SU-DHL-6 (cell line): ENCODE measurements at regions not wholly inside any gene's neighbourhood (a gene's known extent, or its start where the extent isn't known, plus 50 kb on each side); places are given as distances from the start of the nearest gene placed in this dataset.

Source experiments
- H2AFZ ChIP-seq: fragments of 200-600 bp; sonication (generic); 2 replicates; pipeline ENCODE4 v1.6.1; 2014; ENCODE audit warnings: low read depth, mild to moderate bottlenecking, moderate library complexity, mixed read lengths, antibody characterized with exemption, low read length; ENCODE audit not compliant: severe bottlenecking
- H3F3A ChIP-seq: fragments of 200-600 bp; shearing (Covaris generic); 2 replicates; pipeline ENCODE4 v1.6.0; 2016; ENCODE audit warnings: antibody characterized with exemption, mild to moderate bottlenecking; ENCODE audit not compliant: insufficient read depth
- H3K27ac ChIP-seq: fragments of 200-600 bp; sonication (generic); 2 replicates; pipeline ENCODE4 v1.5.1; 2016; ENCODE audit warnings: low read depth, mild to moderate bottlenecking, low read length, moderate library complexity, mixed read lengths
- H3K27me3 ChIP-seq: fragments of 200-600 bp; sonication (generic), shearing (Covaris generic); 2 replicates; pipeline ENCODE4 v1.6.0; 2014; ENCODE audit warnings: mild to moderate bottlenecking, low read length
- H3K36me3 ChIP-seq: fragments of 200-600 bp; sonication (generic); 2 replicates; pipeline ENCODE4 v1.6.1; 2014; ENCODE audit warnings: mild to moderate bottlenecking, low read length, mixed read lengths
- H3K4me2 ChIP-seq: fragments of 300-600, 200-600 bp; shearing (Covaris generic), sonication (generic); 2 replicates; pipeline ENCODE4 v1.6.0; 2014; ENCODE audit warnings: low read length, low read depth, mild to moderate bottlenecking; ENCODE audit not compliant: poor library complexity, severe bottlenecking
- H3K4me3 ChIP-seq: fragments of 200-600 bp; sonication (generic); 2 replicates; pipeline ENCODE4 v1.5.1; 2014; ENCODE audit warnings: antibody characterized with exemption, low read length, mild to moderate bottlenecking, mixed read lengths; ENCODE audit not compliant: insufficient read depth, poor library complexity, severe bottlenecking
- H3K79me2 ChIP-seq: fragments of 200-600 bp; sonication (generic); 2 replicates; pipeline ENCODE4 v1.6.1; 2014; ENCODE audit warnings: mild to moderate bottlenecking, low read length, moderate library complexity; ENCODE audit not compliant: insufficient read depth
- H3K9ac ChIP-seq: fragments of 200-600 bp; sonication (generic); 2 replicates; pipeline ENCODE4 v1.7.0; 2014; ENCODE audit warnings: mild to moderate bottlenecking, low read length
- H3K9me2 ChIP-seq: fragments of 200-600 bp; sonication (generic); replicated peaks from 2 replicates; pipeline ENCODE4 v1.6.1; 2014; ENCODE audit warnings: low read length; ENCODE audit not compliant: insufficient read depth
- H3K9me3 ChIP-seq: fragments of 200-600 bp; sonication (generic); 2 replicates; pipeline ENCODE4 v1.6.1; 2014; ENCODE audit warnings: low read length, mixed read lengths; ENCODE audit not compliant: insufficient read depth
- H4K20me1 ChIP-seq: fragments of 200-600 bp; sonication (generic); 2 replicates; pipeline ENCODE4 v1.6.1; 2014; ENCODE audit warnings: low read depth, mild to moderate bottlenecking, antibody characterized with exemption, low read length, moderate library complexity, mixed read lengths
- EZH2phosphoT487 ChIP-seq: fragments of 200-600 bp; sonication (generic), shearing (Covaris generic); conservative IDR thresholded peaks from 2 replicates; pipeline ENCODE4 v1.6.1; 2018; ENCODE audit warnings: mild to moderate bottlenecking, antibody characterized with exemption, low read length, moderate library complexity, mixed read lengths
- TF ChIP-seq, protein P1 (sequence below): fragments of 200-600 bp; sonication (generic); IDR thresholded peaks from one replicate; pipeline ENCODE4 v1.5.1; 2017; ENCODE audit warnings: antibody characterized with exemption, mild to moderate bottlenecking, low read length, moderate library complexity; ENCODE audit not compliant: insufficient read depth, poor library complexity, severe bottlenecking

DNA sequence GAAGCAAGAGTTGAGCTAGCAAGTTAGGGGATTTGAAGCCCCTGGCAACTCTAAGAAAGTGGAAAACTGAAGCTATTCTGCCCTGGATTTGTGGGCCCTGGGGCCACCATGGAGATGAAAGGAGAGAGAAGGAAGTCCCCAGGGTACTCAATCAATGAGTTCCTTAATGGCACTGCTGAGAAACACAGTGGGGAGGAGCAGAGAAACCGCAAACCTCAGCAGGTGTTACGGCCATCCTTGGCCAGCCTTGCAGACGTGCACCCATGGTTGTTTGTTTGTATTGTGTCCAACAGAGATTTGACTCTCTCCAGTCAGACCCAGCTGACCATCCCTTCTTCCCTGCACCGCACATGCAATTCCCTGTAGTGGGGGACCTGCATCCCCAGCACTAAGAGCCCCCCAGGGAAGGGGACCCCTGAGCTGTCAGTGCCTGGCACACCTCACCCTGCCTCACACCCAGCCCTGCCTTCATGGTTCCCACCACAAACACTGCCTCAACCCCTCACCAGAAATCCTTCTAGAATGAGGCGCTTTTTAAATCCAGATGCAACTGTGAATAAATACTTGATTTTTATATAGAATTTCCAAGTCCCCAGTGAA lies 255.3 kb downstream of the SH3BP4 start:
- H3K4me2 ChIP-seq, result no peak overlapping the region
- H3K27ac ChIP-seq, result no peak overlapping the region
- no peak overlapping the region for H3K9ac ChIP-seq
- no peaks in the 10 kb centered on the region for H3F3A ChIP-seq
- H3K9me3 ChIP-seq, result no peaks in the 10 kb centered on the region
- H2AFZ ChIP-seq, result no peak overlapping the region
- no peaks in the 10 kb centered on the region for H4K20me1 ChIP-seq
- no peaks in the 10 kb centered on the region for H3K79me2 ChIP-seq
- no peaks in the 10 kb centered on the region for H3K36me3 ChIP-seq
- no peaks in the 10 kb centered on the region for H3K9me2 ChIP-seq
- no peak for TF ChIP-seq EZH2phosphoT487
- TF ChIP-seq, protein P1, sequence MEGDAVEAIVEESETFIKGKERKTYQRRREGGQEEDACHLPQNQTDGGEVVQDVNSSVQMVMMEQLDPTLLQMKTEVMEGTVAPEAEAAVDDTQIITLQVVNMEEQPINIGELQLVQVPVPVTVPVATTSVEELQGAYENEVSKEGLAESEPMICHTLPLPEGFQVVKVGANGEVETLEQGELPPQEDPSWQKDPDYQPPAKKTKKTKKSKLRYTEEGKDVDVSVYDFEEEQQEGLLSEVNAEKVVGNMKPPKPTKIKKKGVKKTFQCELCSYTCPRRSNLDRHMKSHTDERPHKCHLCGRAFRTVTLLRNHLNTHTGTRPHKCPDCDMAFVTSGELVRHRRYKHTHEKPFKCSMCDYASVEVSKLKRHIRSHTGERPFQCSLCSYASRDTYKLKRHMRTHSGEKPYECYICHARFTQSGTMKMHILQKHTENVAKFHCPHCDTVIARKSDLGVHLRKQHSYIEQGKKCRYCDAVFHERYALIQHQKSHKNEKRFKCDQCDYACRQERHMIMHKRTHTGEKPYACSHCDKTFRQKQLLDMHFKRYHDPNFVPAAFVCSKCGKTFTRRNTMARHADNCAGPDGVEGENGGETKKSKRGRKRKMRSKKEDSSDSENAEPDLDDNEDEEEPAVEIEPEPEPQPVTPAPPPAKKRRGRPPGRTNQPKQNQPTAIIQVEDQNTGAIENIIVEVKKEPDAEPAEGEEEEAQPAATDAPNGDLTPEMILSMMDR, result no peak
- no peaks in the 10 kb centered on the region for H3K27me3 ChIP-seq
- no peak overlapping the region for H3K4me3 ChIP-seq

- no peak overlapping the region for H3K9ac ChIP-seq
- H3F3A ChIP-seq, result no peaks in the 10 kb centered on the region
- no peak overlapping the region for H3K4me3 ChIP-seq
- no peaks in the 10 kb centered on the region for H4K20me1 ChIP-seq
- no peaks in the 10 kb centered on the region for H3K9me2 ChIP-seq
- H2AFZ ChIP-seq, result no peak overlapping the region
- no peaks in the 10 kb centered on the region for H3K27me3 ChIP-seq
- H3K79me2 ChIP-seq, result no peaks in the 10 kb centered on the region
- H3K36me3 ChIP-seq, result no peaks in the 10 kb centered on the region
- no peaks in the 10 kb centered on the region for H3K9me3 ChIP-seq
- no peak overlapping the region for H3K4me2 ChIP-seq
- TF ChIP-seq, protein P1, result no peak
- TF ChIP-seq EZH2phosphoT487, result no peak
- H3K27ac ChIP-seq, result no peak overlapping the region
Observed at GRCh38 chr2:235211056-235211455, 259.2 kb downstream of the SH3BP4 start.

GRCh38 chr2:235212501-235213158 lies 260.8 kb downstream of the SH3BP4 start:
- TF ChIP-seq EZH2phosphoT487, result no peak
- TF ChIP-seq, protein P1, result no peak
- Histone ChIP-seq H4K20me1 (no peaks in the 10 kb centered on the region), H3K9ac (no peak overlapping the region), H3K4me3 (no peak overlapping the region), H2AFZ (no peak overlapping the region), H3K9me2 (no peaks in the 10 kb centered on the region), H3K27me3 (no peaks in the 10 kb centered on the region), H3K9me3 (no peaks in the 10 kb centered on the region), H3K36me3 (no peaks in the 10 kb centered on the region), H3K79me2 (no peaks in the 10 kb centered on the region), H3F3A (no peaks in the 10 kb centered on the region), H3K27ac (no peak overlapping the region), H3K4me2 (no peak overlapping the region)
